Body of pancreas (tissue), 4 donors: ENCODE measurements at regions not wholly inside any gene's neighbourhood (a gene's known extent, or its start where the extent isn't known, plus 50 kb on each side); places are given as distances from the start of the nearest gene placed in this dataset.

Experiments used
- ATAC-seq: fragments of 150-250 bp; one replicate; pipeline ENCODE4 v1.9.1; 2016
- DNase-seq, 4 donors: peaks; one replicate each; pipeline ENCODE4 v3.0.0-alpha.2; 2019
- H3K27ac ChIP-seq, 4 donors: fragments of 200-600 bp; sonication (generic); 1 replicate in 3 of 4; 2 replicates in 1 of 4; pipeline versions ENCODE4 v1.5.1 to v1.6.1; 2016 to 2019; ENCODE audit warnings: mild to moderate bottlenecking in 1 of 4, mixed read lengths in 1 of 4, moderate library complexity in 1 of 4
- H3K27me3 ChIP-seq, 2 donors: fragments of 200-600 bp; sonication (generic); one replicate each; pipeline ENCODE4 v1.6.0; 2016; ENCODE audit warnings: mild to moderate bottlenecking in 1 of 2
- H3K36me3 ChIP-seq, 2 donors: fragments of 200-600 bp; sonication (generic); replicated peaks in 1 of 2; 2 replicates each; pipeline ENCODE4 v1.5.1; 2016; ENCODE audit warnings: low read depth in 2 of 2; ENCODE audit not compliant: insufficient read depth in 1 of 2
- H3K4me1 ChIP-seq: fragments of 200-600 bp; sonication (generic); one replicate; pipeline ENCODE4 v1.6.0; 2016
- H3K4me3 ChIP-seq, 2 donors: fragments of 200-600 bp; sonication (generic); 1 replicate in 1 of 2; 2 replicates in 1 of 2; pipeline ENCODE4 v1.5.1; 2016 to 2019
- H3K9me3 ChIP-seq, 3 donors: fragments of 200-600 bp; sonication (generic); 1 replicate in 2 of 3; 2 replicates in 1 of 3; pipeline ENCODE4 v1.5.1; 2016
- POLR2A ChIP-seq, 3 donors: fragments of 450-650 bp; IDR thresholded peaks; one replicate each; pipeline ENCODE4 v1.6.1; 2016; ENCODE audit warnings: antibody characterized with exemption in 3 of 3, mild to moderate bottlenecking in 2 of 3
- WGBS, 2 donors: methylation state at CpG; one replicate each; pipeline ENCODE4 v1.1.5; 2017; 5-methylcytosine and 5-hydroxymethylcytosine counted together
- intact Hi-C: fragments of 100-400 bp; cut with DNase I; formaldehyde crosslinking; loops from one replicate; pipeline ENCODE4 v1.15.1; 2023
- TF ChIP-seq, protein P1 (sequence below), 7 experiments: fragments of 450-650 bp in 4 of 7; fragments of 200-600 bp in 3 of 7; sonication (generic) in 3 of 7; IDR thresholded peaks; one replicate each; pipeline ENCODE4 v1.5.1; 2016 to 2019; ENCODE audit warnings: antibody characterized with exemption in 7 of 7

- TF ChIP-seq POLR2A (IDR thresholded peaks at IDR 0.05), result no peak
- TF ChIP-seq, protein P1, sequence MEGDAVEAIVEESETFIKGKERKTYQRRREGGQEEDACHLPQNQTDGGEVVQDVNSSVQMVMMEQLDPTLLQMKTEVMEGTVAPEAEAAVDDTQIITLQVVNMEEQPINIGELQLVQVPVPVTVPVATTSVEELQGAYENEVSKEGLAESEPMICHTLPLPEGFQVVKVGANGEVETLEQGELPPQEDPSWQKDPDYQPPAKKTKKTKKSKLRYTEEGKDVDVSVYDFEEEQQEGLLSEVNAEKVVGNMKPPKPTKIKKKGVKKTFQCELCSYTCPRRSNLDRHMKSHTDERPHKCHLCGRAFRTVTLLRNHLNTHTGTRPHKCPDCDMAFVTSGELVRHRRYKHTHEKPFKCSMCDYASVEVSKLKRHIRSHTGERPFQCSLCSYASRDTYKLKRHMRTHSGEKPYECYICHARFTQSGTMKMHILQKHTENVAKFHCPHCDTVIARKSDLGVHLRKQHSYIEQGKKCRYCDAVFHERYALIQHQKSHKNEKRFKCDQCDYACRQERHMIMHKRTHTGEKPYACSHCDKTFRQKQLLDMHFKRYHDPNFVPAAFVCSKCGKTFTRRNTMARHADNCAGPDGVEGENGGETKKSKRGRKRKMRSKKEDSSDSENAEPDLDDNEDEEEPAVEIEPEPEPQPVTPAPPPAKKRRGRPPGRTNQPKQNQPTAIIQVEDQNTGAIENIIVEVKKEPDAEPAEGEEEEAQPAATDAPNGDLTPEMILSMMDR (IDR thresholded peaks at IDR 0.05), result no peak
- ATAC-seq, result no peak
- no peak overlapping the region for H3K4me3 ChIP-seq
These were observed 279.2 kb upstream of the FGF16 start for GRCh38 chrX:77167993-77168392.

GRCh38 chrX:77174680-77175519 is 272.3 kb upstream of the FGF16 start:
- Histone ChIP-seq H3K36me3 (no peaks in the 10 kb centered on the region), H3K27me3 (no peaks in the 10 kb centered on the region), H3K4me1 (no peaks in the 10 kb centered on the region), H3K27ac (no peak overlapping the region), H3K9me3 (no peaks in the 10 kb centered on the region), H3K4me3 (no peak overlapping the region)
- intact Hi-C loops, result no loop called here
- TF ChIP-seq POLR2A (IDR thresholded peaks at IDR 0.05), result no peak
- TF ChIP-seq, protein P1 (IDR thresholded peaks at IDR 0.05), result no peak
- ATAC-seq, result no peak
- WGBS, 2 donors, result 24 to 43% methylated on average over 2 of the region's 2 CpGs
- DNase-seq, result no peak

More at GRCh38 chrX:77167993-77168392, 279.2 kb upstream of the FGF16 start:
- Histone ChIP-seq H3K4me1 (no peaks in the 10 kb centered on the region), H3K27me3 (no peaks in the 10 kb centered on the region), H3K9me3 (no peaks in the 10 kb centered on the region), H3K27ac (no peak overlapping the region), H3K36me3 (no peaks in the 10 kb centered on the region)
- DNase-seq, result no peak
- intact Hi-C loops, result no loop called here
- 43% methylated on average over 1 of the region's 1 CpG; no CpG with 5 or more reads in 1 of the 2 donors for WGBS, 2 donors

- no peaks in the 10 kb centered on the region for H3K9me3 ChIP-seq
- no peaks in the 10 kb centered on the region for H3K27me3 ChIP-seq
- H3K4me1 ChIP-seq, result no peaks in the 10 kb centered on the region
- TF ChIP-seq POLR2A (IDR thresholded peaks at IDR 0.05), result no peak
- TF ChIP-seq, protein P1 (IDR thresholded peaks at IDR 0.05), result no peak
- DNase-seq, result no peak
- 59 to 77% methylated on average over 4 of the region's 4 CpGs for WGBS, 2 donors
- intact Hi-C loops, result no loop called here
- no peak for ATAC-seq
- H3K36me3 ChIP-seq, result no peaks in the 10 kb centered on the region
- H3K27ac ChIP-seq, result no peak overlapping the region
- H3K4me3 ChIP-seq, result no peak overlapping the region
These were observed 246.5 kb upstream of the FGF16 start for GRCh38 chrX:77200663-77201062.

GRCh38 chrX:77223046-77223445 is 224.1 kb upstream of the FGF16 start:
- TF ChIP-seq, protein P1 (IDR thresholded peaks at IDR 0.05), result no peak
- TF ChIP-seq POLR2A (IDR thresholded peaks at IDR 0.05), result no peak
- H3K9me3 ChIP-seq, result no peaks in the 10 kb centered on the region
- H3K36me3 ChIP-seq, result no peaks in the 10 kb centered on the region
- no peak overlapping the region for H3K27ac ChIP-seq
- intact Hi-C loops, result no loop called here
- DNase-seq (no peak), ATAC-seq (no peak)
- WGBS, 2 donors, result 11 to 22% methylated on average over 6 to 8 of the region's 8 CpGs
- H3K27me3 ChIP-seq, result no peaks in the 10 kb centered on the region
- no peak overlapping the region for H3K4me3 ChIP-seq
- H3K4me1 ChIP-seq, result no peaks in the 10 kb centered on the region

- H3K4me1 ChIP-seq, result no peaks in the 10 kb centered on the region
- no peak for DNase-seq
- ATAC-seq, result no peak
- TF ChIP-seq, protein P1 (IDR thresholded peaks at IDR 0.05), result no peak
- no peak overlapping the region for H3K4me3 ChIP-seq
- no peaks in the 10 kb centered on the region for H3K9me3 ChIP-seq
- WGBS, 2 donors, result 42 to 43% methylated on average over 1 to 2 of the region's 2 CpGs
- no peaks in the 10 kb centered on the region for H3K27me3 ChIP-seq
- intact Hi-C loops, result no loop called here
- H3K27ac ChIP-seq, result no peak overlapping the region
- H3K36me3 ChIP-seq, result no peaks in the 10 kb centered on the region
These were observed 182.7 kb upstream of the FGF16 start for GRCh38 chrX:77264490-77264889.
